ENCODE measurements at regions not wholly inside any gene's neighbourhood (a gene's known extent, or its start where the extent isn't known, plus 50 kb on each side); places are given as distances from the start of the nearest gene placed in this dataset.
"Not testable (repeated sequence)": the region's sequence is repeated elsewhere in the genome, so short reads cannot be mapped to it uniquely, and the experiment has no call there.

DNA sequence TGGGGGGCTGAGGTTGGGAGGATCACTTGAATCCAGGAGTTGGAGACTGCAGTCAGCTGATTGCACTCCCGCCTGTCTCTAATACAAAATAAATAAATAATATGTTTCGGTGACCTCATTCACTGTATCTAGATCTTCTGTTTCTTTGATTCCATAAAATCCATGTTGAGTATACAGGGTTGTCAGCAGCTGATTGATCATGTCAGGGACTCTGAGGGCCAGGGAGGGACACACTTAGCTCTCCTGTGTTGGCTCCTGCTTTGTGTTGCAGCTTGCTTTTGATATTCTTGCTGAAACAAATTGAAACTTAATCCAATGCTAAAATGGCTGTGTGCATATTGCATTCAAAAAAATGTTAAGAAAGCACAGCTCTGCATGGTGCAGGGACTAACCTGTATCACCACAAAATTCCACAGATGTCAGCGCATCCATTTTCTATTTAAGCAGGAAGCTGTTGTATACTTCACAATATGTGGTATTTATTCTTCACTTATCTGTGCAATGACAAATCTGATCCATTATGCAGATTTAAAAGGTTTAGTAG, 454.5 kb downstream of the CDH11 start:
- no peaks in the 10 kb centered on the region for H3K36me3 ChIP-seq
- TF ChIP-seq POLR2A (IDR thresholded peaks at IDR 0.05) (no peak), EP300 (IDR thresholded peaks at IDR 0.05) (no peak), POLR2AphosphoS5 (IDR thresholded peaks at IDR 0.05) (no peak)
- TF ChIP-seq, protein P1, sequence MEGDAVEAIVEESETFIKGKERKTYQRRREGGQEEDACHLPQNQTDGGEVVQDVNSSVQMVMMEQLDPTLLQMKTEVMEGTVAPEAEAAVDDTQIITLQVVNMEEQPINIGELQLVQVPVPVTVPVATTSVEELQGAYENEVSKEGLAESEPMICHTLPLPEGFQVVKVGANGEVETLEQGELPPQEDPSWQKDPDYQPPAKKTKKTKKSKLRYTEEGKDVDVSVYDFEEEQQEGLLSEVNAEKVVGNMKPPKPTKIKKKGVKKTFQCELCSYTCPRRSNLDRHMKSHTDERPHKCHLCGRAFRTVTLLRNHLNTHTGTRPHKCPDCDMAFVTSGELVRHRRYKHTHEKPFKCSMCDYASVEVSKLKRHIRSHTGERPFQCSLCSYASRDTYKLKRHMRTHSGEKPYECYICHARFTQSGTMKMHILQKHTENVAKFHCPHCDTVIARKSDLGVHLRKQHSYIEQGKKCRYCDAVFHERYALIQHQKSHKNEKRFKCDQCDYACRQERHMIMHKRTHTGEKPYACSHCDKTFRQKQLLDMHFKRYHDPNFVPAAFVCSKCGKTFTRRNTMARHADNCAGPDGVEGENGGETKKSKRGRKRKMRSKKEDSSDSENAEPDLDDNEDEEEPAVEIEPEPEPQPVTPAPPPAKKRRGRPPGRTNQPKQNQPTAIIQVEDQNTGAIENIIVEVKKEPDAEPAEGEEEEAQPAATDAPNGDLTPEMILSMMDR (IDR thresholded peaks at IDR 0.05): no peak
- H3K4me3 ChIP-seq: no peak overlapping the region
- intact Hi-C loops (cut with DNase I; ENCODE audit: low total_unique reads): no loop called here
- no peaks in the 10 kb centered on the region for H3K27me3 ChIP-seq
- no peaks in the 10 kb centered on the region for H3K4me1 ChIP-seq
- no peak for DNase-seq
- no peak overlapping the region for H3K27ac ChIP-seq
- H3K9me3 ChIP-seq: no peaks in the 10 kb centered on the region
- WGBS, 5 donors: 84 to 93% (median 88%) methylated on average over 3 of the region's 3 CpGs

- H3K27me3 ChIP-seq; H3K9me3 ChIP-seq; DNase-seq; H3K36me3 ChIP-seq; intact Hi-C loops (cut with DNase I; ENCODE audit: low total_unique reads); H3K27ac ChIP-seq; H3K4me1 ChIP-seq; H3K4me3 ChIP-seq: not testable (repeated sequence)
Measured at GRCh38 chr16:64662312-64662711, 459.6 kb downstream of the CDH11 start.

DNA sequence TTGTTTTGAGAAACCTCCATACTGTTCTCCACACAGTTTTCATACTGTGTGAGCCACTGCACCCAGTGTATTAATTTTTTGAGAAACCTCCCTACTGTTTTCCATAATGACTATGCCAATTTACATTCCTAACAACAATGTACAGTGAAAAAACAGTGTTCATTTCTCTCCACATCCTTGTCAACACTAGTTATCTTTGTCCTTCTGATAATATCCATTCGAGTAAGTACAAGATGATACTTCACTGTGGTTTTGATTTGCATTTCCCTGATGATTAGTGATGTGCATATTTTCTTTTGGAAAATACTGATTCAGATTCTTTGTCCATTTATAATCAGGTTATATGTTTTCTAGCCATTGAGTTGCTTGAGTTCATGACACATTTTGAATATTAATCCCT, 462.0 kb downstream of the CDH11 start:
- Histone ChIP-seq H3K27ac (no peak overlapping the region), H3K36me3 (no peaks in the 10 kb centered on the region), H3K27me3 (no peaks in the 10 kb centered on the region), H3K4me1 (no peaks in the 10 kb centered on the region), H3K9me3 (no peaks in the 10 kb centered on the region), H3K4me3 (no peak overlapping the region)
- WGBS, 5 donors: 50 to 74% (median 70%) methylated on average over 1 of the region's 1 CpG
- TF ChIP-seq POLR2A (IDR thresholded peaks at IDR 0.05) (no peak), EP300 (IDR thresholded peaks at IDR 0.05) (no peak), POLR2AphosphoS5 (IDR thresholded peaks at IDR 0.05) (no peak)
- TF ChIP-seq, protein P1 (IDR thresholded peaks at IDR 0.05): no peak
- intact Hi-C loops (cut with DNase I; ENCODE audit: low total_unique reads): no loop called here
- no peak for DNase-seq

DNA sequence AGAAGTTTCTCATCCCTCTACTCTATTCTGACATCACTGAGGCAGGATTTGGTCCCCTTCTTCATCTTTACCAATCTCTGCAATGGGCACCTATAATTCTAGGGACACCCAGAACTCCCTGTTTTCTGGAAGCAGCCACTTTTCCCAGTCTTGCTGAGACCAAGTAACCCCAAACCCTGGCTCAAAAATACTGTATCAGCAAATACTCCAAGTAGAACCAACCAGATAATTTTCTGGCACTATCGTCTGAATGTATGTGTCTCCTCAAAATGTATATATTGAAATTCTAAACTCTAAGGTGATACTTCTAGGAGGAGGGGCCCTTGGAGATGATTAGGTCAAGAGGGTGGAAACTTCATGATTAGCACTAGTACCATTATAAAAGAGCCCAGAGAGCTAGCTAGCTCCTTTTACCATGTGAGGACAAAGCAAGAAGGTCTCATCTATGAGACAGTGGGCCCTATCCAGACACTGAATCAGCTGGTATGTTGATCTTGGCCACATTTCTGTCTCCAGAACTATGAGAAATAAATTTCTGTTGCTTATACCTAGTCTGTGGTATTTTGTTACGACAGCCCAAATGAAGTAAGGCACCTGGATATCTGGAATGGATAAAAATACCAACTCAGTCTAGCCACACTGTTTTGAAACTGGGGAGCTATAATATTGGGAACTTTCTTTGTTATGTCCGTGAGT, 464.4 kb downstream of the CDH11 start:
- Histone ChIP-seq H3K4me1 (no peaks in the 10 kb centered on the region), H3K9me3 (no peaks in the 10 kb centered on the region), H3K27me3 (no peaks in the 10 kb centered on the region), H3K27ac (no peak overlapping the region), H3K4me3 (no peak overlapping the region), H3K36me3 (no peaks in the 10 kb centered on the region)
- TF ChIP-seq POLR2AphosphoS5 (IDR thresholded peaks at IDR 0.05) (no peak), EP300 (IDR thresholded peaks at IDR 0.05) (no peak), POLR2A (IDR thresholded peaks at IDR 0.05) (no peak)
- DNase-seq: no peak
- 75 to 87% (median 82%) methylated on average over 3 of the region's 3 CpGs for WGBS, 5 donors
- intact Hi-C loops (cut with DNase I; ENCODE audit: low total_unique reads): no loop called here

DNA sequence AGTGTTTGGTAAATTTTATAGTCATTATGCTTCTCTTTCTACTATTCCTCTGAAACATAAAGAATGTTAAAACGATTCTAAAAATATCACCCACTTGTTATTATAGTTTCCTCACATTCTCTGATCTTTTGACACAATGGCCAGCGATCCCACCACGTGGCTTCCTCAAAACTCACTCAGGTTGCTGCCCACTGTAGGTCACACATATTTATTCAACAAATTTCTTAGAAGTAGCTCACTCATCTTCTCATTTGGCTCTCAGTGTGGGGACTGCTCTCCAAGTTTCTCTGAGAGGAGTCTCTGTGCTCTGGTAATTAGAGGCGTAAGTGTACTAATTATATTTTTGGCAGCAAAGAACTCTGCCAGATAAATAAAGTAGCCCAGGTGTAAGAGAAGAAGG, 465.4 kb downstream of the CDH11 start:
- Histone ChIP-seq H3K9me3 (peaks cover 0 to 3% (median 0%) of the 10 kb centered on the region in 4 donors), H3K27me3 (no peaks in the 10 kb centered on the region), H3K4me1 (no peaks in the 10 kb centered on the region), H3K4me3 (no peak overlapping the region), H3K36me3 (no peaks in the 10 kb centered on the region), H3K27ac (no peak overlapping the region)
- 46 to 63% (median 55%) methylated on average over 4 of the region's 4 CpGs for WGBS, 5 donors
- intact Hi-C loops (cut with DNase I; ENCODE audit: low total_unique reads): no loop called here
- no peak for DNase-seq
- no peak for TF ChIP-seq EP300 (IDR thresholded peaks at IDR 0.05)
- TF ChIP-seq, protein P1 (IDR thresholded peaks at IDR 0.05): no peak
- no peak for TF ChIP-seq POLR2A (IDR thresholded peaks at IDR 0.05)
- no peak for TF ChIP-seq POLR2AphosphoS5 (IDR thresholded peaks at IDR 0.05)

Data from stomach (tissue), 8 donors.